Esophagus (tissue), 2 donors: ENCODE measurements at regions not wholly inside any gene's neighbourhood (a gene's known extent, or its start where the extent isn't known, plus 50 kb on each side); places are given as distances from the start of the nearest gene placed in this dataset.

Experiments used
- H3K27ac ChIP-seq, 2 donors: one replicate each; pipeline ENCODE4 v1.5.1; 2013; ENCODE audit warnings: low read depth in 2 of 2, mild to moderate bottlenecking in 2 of 2, inconsistent platforms in 1 of 2, low read length in 1 of 2, moderate library complexity in 1 of 2
- H3K27me3 ChIP-seq, 2 donors: one replicate each; pipeline ENCODE4 v1.6.1; 2013; ENCODE audit warnings: low read length in 2 of 2, control low read depth in 1 of 2, mild to moderate bottlenecking in 1 of 2; ENCODE audit not compliant: insufficient read depth in 2 of 2, control insufficient read depth in 1 of 2
- H3K36me3 ChIP-seq, 2 donors: one replicate each; pipeline ENCODE4 v1.6.1; 2013; ENCODE audit warnings: low read length in 1 of 2; ENCODE audit not compliant: control insufficient read depth in 2 of 2, insufficient read depth in 2 of 2
- H3K4me1 ChIP-seq, 2 donors: one replicate each; pipeline ENCODE4 v1.6.1; 2013; ENCODE audit warnings: low read length in 1 of 2; ENCODE audit not compliant: control insufficient read depth in 2 of 2, insufficient read depth in 2 of 2
- H3K4me3 ChIP-seq, 2 donors: one replicate each; pipeline ENCODE4 v1.5.1; 2013; ENCODE audit warnings: low read length in 2 of 2, mild to moderate bottlenecking in 2 of 2, low read depth in 1 of 2, moderate library complexity in 1 of 2
- H3K9me3 ChIP-seq, 2 donors: one replicate each; pipeline ENCODE4 v1.6.1; 2013; ENCODE audit warnings: mild to moderate bottlenecking in 2 of 2, low read depth in 1 of 2, low read length in 1 of 2, moderate library complexity in 1 of 2; ENCODE audit not compliant: control insufficient read depth in 2 of 2, insufficient read depth in 1 of 2
- WGBS, 2 donors: extraction: QIAGEN DNeasy Blood & Tissue Kit; methylation state at CpG; one replicate each; pipeline ENCODE4 v1.1.7; 2013; 5-methylcytosine and 5-hydroxymethylcytosine counted together
- donor health status: healthy with polysubstance abuse.
- donor health status: Bipolar disorder and iron deficiency.

DNA sequence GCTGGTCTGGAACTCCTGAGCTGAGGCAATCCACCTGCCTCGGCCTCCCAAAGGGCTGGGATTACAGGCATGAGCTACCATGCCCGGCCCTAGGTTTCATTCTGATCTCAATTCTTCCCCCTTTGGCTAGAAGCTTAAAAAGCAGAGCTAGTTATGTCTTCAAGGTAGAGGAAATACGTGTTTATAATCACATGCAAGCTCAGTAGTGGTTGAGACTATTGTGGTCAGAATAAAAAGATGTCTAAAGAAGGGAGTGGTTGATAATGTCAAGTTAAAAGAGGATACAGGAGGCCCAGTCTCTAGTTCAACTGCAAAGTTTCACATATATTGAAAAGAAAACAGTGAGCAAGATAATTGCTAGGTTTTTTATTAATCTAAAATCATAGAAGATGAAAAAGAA lies 807.8 kb upstream of the ACVR2A start:
- no peaks in the 10 kb centered on the region for H3K9me3 ChIP-seq
- no peak overlapping the region for H3K27ac ChIP-seq
- no peaks in the 10 kb centered on the region for H3K27me3 ChIP-seq
- no peaks in the 10 kb centered on the region for H3K36me3 ChIP-seq
- 84 to 86% methylated on average over 3 of the region's 3 CpGs for WGBS, 2 donors
- H3K4me3 ChIP-seq, result no peak overlapping the region
- no peaks in the 10 kb centered on the region for H3K4me1 ChIP-seq

DNA sequence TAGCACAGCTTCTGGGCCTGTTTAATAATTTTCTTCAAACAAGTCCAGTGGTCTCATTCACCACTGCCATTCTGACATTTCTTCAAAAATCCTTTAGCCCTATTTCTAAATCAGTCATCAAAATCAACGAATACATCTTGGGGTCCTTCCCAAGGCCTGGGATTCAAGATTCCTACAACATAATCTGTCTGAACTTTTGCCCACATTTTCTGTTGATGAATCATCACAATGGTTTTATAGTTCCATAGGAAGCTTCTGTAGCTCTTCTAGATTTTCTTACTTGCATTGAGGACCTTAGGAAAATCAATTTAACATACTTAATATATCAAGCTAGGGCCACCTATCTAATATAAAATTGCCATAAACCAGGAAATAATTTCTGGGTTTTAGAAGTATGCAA lies 811.8 kb upstream of the ACVR2A start:
- Histone ChIP-seq H3K4me1 (no peaks in the 10 kb centered on the region), H3K9me3 (no peaks in the 10 kb centered on the region), H3K36me3 (no peaks in the 10 kb centered on the region), H3K27ac (no peak overlapping the region), H3K27me3 (no peaks in the 10 kb centered on the region), H3K4me3 (no peak overlapping the region)
- 28 to 53% methylated on average over 1 of the region's 1 CpG for WGBS, 2 donors

DNA sequence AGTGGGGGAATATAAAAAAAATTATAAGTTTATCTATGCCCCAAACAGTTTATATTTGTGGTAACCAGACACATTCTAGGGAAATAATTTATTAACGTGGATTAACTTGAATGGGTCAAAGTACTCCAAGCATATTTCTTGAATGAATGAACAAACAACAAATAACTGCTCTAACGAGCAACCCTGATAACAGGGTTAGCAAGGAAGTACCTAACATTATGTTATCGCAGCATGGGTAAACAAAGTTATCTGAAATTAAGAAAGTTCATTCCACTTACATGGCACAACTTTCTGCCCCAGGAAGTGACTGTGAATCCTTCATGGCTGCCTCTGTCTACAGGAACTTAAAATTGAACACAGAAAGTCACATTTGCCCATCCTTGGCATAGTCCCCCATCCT lies 812.9 kb upstream of the ACVR2A start:
- H3K4me3 ChIP-seq, result no peak overlapping the region
- H3K36me3 ChIP-seq, result no peaks in the 10 kb centered on the region
- 39 to 61% methylated on average over 3 of the region's 3 CpGs for WGBS, 2 donors
- H3K27me3 ChIP-seq, result no peaks in the 10 kb centered on the region
- H3K9me3 ChIP-seq, result no peaks in the 10 kb centered on the region
- H3K27ac ChIP-seq, result no peak overlapping the region
- no peaks in the 10 kb centered on the region for H3K4me1 ChIP-seq

- Histone ChIP-seq H3K9me3 (no peaks in the 10 kb centered on the region), H3K4me1 (peaks cover 0 to 2% of the 10 kb centered on the region in 2 donors), H3K27ac (no peak overlapping the region), H3K27me3 (no peaks in the 10 kb centered on the region), H3K36me3 (no peaks in the 10 kb centered on the region), H3K4me3 (no peak overlapping the region)
- WGBS, 2 donors, result 60 to 69% methylated on average over 6 of the region's 6 CpGs
Measured at GRCh38 chr2:147030966-147031720, 813.7 kb upstream of the ACVR2A start.

- Histone ChIP-seq H3K4me3 (no peak overlapping the region), H3K27me3 (no peaks in the 10 kb centered on the region), H3K36me3 (no peaks in the 10 kb centered on the region), H3K27ac (no peak overlapping the region), H3K9me3 (no peaks in the 10 kb centered on the region), H3K4me1 (peaks cover 0 to 2% of the 10 kb centered on the region in 2 donors)
- 55 to 56% methylated on average over 1 of the region's 1 CpG for WGBS, 2 donors
Measured at GRCh38 chr2:147027436-147027835, 817.4 kb upstream of the ACVR2A start.

DNA sequence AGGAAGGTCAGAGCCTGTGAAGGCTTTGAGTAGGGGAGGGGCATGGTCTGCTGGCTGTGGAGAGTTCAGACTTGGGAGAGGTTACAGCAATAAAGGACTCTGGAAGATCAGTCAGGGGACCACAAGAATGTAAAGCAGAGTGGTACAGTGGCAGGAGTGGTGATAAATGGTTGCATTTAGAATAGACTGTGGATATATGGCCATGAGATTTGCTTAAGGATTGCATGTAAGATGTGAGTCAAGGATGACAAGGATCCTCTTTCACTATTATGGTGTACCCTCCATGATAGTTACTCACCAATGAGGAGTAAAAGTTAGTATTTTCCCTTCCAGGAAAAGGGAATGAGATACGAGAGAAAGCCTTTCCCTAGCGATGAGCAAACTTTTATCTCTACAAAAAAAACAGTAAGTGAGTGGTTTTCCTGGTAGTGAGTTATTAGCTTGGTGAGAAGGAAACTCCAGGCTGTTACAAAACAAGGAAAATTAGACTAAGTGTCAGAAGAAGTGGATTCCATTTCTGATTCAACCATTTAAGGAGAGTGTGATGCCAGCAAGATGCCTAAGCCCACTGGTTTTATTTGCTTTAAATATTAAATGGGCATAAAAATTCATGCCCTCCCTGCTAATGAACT lies 818.0 kb upstream of the ACVR2A start:
- Histone ChIP-seq H3K36me3 (no peaks in the 10 kb centered on the region), H3K4me3 (no peak overlapping the region), H3K4me1 (peaks cover 0 to 2% of the 10 kb centered on the region in 2 donors), H3K9me3 (no peaks in the 10 kb centered on the region), H3K27me3 (no peaks in the 10 kb centered on the region), H3K27ac (no peak overlapping the region)
- WGBS, 2 donors, result 64 to 73% methylated on average over 2 of the region's 2 CpGs

DNA sequence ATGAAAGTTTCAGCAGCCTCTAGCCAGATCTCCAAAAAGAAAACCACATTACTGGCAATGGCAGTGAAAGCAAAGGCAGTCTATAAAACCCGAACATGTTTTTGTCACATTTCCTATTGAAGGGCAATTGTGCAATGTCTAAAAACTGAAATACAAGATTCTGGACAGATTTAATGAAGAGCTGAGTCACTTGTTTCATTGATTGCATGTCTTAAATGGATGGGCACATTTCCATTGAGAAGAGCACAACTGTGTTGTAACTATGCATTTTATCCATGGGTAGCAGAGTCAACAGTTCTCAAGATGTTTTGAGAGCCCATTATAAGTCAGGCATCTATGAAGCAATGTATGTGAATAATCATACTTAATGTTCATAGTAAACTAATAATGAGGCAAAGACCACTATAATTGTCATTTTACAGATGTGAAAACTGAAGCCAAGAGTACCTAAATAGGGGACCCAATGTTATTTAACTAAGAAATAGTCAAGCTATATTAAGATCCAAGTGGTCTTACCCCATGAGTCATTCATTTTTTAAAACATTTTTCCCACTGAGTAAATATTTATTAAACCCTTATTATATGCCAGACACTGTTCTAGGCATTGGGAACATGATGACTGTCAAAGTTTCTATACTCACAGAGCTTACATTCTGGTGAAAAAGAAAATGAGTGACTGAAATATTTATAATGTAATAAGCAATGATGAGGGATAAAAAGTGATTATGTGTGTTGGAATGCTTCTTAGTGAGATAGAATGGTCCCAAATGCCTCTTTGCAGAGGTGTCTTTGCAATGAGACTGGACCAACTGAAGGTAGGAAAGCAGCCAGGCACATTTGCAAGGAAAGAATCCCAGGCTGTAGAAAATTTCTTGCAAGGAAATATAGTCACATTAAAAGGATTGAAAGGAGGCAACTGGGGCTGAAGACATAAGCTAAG lies 818.9 kb upstream of the ACVR2A start:
- Histone ChIP-seq H3K4me1 (peaks cover 0 to 2% of the 10 kb centered on the region in 2 donors), H3K27ac (no peak overlapping the region), H3K27me3 (no peaks in the 10 kb centered on the region), H3K4me3 (no peak overlapping the region), H3K9me3 (no peaks in the 10 kb centered on the region), H3K36me3 (no peaks in the 10 kb centered on the region)
- WGBS, 2 donors, result 29 to 57% methylated on average over 1 of the region's 1 CpG

DNA sequence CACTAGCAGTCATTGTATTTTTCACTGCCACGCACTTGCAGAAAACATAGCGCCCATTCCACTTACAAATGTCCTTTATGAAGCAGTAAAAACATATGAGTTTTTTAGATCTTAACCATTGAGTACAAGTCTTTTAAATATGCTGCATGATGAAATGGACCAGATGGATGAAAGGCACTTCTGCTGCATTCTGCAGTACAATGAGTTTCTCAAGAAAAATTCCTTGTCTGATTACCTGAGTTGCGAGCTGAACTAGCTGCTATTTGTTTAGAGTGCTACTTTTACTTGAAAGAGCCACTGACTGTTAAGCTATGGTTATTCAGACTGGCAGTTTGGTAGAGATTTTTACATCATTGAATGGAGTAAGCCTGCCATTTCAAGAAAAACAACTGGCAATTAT lies 825.5 kb upstream of the ACVR2A start:
- Histone ChIP-seq H3K27ac (no peak overlapping the region), H3K36me3 (no peaks in the 10 kb centered on the region), H3K4me1 (no peaks in the 10 kb centered on the region), H3K4me3 (no peak overlapping the region), H3K9me3 (no peaks in the 10 kb centered on the region), H3K27me3 (no peaks in the 10 kb centered on the region)
- WGBS, 2 donors, result 86 to 92% methylated on average over 3 of the region's 3 CpGs

DNA sequence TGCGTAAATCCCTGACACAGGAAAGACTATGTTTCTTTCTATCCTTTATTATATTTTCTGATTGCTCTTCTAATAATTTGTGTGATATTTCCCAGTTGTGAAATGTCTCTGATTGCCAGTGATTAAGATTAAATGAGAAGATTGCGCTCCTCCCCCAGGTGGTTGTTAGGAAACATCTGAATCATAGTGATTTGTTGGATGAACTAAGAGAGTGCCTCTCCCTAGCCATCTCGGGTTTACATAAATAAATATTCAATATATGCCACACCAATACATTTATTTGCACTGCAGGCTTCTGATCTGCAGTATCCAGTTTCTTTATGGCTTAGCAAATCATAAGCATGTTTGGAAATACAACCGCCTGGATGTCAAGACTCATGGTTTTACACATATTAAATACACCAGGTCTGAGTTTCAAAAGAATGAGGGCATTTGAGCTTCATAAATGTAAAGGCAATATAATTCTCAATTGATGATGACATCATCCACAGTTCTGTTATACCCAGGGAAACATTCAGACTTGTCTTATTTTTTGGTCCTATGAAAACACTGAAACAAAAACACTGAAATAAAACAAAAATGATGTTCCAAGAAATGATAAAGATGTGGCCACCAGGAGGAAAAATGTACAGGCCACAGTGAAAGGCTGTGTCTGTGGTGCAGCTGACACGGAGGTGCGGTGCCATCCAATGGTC lies 826.7 kb upstream of the ACVR2A start:
- no peaks in the 10 kb centered on the region for H3K36me3 ChIP-seq
- 83 to 84% methylated on average over 6 of the region's 6 CpGs for WGBS, 2 donors

More for the DNA sequence above, 826.7 kb upstream of the ACVR2A start:
- Histone ChIP-seq H3K4me1 (no peaks in the 10 kb centered on the region), H3K9me3 (no peaks in the 10 kb centered on the region), H3K4me3 (no peak overlapping the region), H3K27ac (no peak overlapping the region), H3K27me3 (no peaks in the 10 kb centered on the region)
